Right ventricle myocardium superior (tissue), 1 donor: ENCODE measurements at regions not wholly inside any gene's neighbourhood (a gene's known extent, or its start where the extent isn't known, plus 50 kb on each side); places are given as distances from the start of the nearest gene placed in this dataset.

Experiments
- ATAC-seq: fragments of 200-7000 bp; cut with Tn5 transposase; one replicate; pipeline ENCODE4 v1.9.1; 2020; ENCODE audit warnings: mild to moderate bottlenecking; ENCODE audit not compliant: poor library complexity
- DNase-seq: peaks from one replicate; pipeline ENCODE4 v3.0.0-alpha.2; 2020
- intact Hi-C: fragments of 100-400 bp; cut with DNase I; formaldehyde crosslinking; loops from one replicate; pipeline ENCODE4 v1.11.2; 2022
- donor health status: DM: no; HTN: yes; CAD: no; lungs with severe emphysema.

DNA sequence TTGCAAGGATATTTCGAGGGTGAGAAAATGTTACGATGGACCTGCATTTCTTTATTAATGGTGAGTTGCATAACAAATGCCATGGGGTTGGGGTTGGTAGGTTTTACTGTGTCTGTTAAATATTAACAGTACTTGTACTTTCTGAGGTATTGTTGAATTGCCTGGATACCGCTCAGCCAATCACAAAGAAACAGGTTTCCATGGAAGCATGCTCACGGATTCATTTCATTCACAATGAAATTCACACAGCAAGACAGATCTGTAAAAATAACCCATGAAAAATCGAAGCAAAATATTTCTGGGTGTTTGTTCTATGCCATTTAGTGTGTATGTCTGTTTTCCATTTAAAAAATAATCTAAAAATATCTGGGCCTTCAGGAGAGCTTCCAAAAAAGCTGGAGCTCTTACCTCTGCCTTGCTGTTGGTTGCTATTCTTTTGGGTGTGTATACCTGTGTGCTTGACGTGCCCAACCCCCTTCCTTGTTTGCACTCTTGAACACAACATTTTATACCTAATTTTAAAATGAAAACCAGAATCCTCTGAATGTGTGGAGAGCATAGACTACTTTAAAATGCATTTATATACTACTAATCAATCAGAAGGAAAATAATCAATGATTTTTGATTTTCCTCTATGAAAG is 479.8 kb upstream of the TBL1XR1 start:
- no peak for ATAC-seq
- intact Hi-C loops, result no loop called here
- DNase-seq, result no peak

DNA sequence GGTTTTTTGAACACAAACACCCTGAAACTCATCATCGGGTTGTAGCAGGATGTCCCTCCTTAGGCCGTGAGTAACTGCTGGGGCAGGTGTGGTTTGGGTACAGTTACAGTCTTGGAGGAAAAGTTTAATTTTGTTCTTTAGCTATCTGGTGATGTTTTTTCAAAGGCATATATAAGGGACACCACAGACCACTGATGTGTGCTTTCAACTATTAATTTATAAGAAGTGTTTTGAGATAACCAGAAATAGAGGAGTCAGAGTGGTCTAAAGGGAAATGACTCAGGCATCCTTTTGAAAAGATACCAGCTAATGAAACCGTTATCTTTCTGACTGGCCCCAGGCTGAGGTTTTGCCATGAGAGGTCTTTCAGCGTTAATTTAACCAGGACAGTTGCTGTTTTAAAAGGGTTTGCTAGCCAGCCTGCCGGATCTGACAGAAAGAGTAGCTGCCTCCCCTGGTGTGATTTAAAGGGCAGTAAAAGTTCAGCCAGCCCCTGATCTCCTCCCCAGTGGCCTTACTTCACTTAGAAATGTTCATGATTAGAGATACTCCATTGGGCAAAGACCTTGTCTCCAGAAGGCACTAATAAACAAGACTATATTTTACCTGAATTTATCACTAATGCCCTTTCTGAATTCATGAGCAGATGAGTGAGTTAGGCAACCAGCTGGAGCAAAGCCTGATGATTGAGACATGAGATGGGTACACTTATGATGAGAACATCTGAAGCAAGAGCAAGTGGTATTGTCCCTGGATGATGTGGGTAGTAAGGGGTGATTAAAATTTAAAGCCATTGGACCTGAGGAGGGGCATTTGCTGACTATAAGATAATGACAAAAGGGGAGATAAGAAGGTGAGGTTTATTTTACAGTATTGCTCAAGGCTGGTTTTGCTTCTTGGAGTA is 482.5 kb upstream of the TBL1XR1 start:
- ATAC-seq (peak; percentile 22), DNase-seq (no peak)
- intact Hi-C loops, result no loop called here

DNA sequence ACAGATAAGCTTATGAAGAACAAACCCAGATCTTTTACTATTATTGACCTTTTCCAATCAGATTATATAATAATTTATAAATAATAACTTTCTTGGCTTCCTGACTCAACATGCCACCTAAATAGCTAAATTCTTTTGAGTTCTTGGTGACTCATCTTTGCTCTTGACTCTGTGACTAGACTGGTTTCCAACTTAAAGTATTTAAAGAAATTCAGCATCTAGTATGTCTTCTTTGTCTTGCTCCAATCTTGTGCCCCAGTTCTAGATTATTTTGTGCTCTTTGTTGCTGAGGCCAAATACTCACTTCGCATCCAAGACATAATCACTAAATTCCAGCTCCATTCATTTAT is 483.2 kb upstream of the TBL1XR1 start:
- ATAC-seq, result no peak
- no peak for DNase-seq
- intact Hi-C loops, result no loop called here

DNA sequence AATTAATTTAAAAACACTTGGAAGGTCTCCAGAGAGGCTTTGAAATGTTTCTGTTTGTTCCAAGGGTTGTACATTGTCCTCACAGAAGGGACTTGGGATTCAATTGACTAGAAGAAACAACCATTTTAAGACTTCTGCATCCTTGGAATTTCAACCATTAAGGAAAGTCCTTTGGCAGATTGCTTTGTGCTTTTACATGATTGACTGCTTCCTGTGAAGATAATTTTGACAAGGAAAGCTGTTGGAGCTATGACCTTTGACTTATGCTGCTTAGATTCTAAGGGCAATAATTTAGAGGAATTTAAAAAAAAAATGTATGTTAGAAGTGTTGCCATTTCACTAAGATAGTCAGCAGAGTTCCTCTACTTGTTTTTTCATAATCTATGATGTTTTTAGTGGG is 483.9 kb upstream of the TBL1XR1 start:
- no peak for ATAC-seq
- intact Hi-C loops, result no loop called here
- DNase-seq, result no peak

DNA sequence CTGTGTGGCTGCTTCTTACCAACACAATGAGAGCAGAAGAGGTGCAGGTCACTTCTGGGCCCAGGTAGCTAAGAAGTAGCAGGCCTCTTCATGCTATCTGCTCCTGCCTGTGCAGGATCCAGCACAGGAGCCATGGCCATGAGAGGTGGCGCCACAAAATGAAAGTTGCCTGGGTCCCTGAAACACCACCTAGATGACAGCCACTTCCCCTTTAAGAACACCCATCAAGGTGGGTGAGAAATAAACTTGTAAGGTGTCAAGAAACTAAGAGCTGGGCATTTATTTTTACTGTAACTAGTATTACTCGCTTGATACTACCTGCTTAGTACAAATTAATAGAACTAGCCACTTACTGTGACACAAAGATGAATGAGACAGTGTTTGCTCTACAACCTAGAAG is 484.6 kb upstream of the TBL1XR1 start:
- intact Hi-C loops, result no loop called here
- DNase-seq (no peak), ATAC-seq (no peak)

DNA sequence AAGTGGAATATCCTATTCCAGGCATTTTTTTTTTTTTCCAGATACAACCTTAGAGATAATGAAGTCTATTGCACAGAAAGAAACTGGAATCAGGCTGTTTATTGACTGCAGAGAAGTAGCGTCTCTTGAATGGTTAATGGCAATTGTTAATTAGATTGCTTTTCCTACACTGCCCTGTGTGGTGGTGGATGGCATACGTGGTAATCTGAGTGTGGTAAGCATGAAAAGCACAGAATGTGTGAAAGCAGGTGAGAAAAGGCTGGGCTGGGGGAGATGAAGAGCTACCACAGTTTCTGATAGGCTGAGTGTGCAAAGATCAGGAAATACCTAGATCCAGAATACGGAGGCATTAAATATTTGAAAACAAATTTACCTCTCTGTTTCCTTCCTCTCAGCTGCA is 486.3 kb upstream of the TBL1XR1 start:
- intact Hi-C loops, result no loop called here
- ATAC-seq, result no peak
- DNase-seq, result no peak

DNA sequence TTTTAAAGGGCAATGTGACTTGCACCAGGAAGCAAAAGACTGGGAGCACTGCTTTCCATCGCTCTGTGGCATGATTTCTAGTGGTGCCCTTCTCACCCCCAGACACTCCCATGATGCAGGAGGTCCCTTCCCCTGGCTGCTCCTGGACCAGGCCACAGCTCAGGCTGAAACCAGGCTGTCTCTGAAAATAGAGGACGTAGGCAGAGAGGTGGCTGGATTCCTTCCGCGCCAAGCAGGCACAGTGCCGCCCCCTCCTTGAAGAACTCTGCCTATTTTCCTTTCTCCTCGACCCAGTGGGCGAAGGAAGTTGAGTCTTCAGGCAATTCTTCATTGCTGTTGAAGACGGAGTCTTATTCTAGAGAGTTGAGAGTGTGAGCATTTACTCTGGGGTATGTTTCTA is 489.4 kb upstream of the TBL1XR1 start:
- DNase-seq, result no peak
- no peak for ATAC-seq
- intact Hi-C loops, result no loop called here

DNA sequence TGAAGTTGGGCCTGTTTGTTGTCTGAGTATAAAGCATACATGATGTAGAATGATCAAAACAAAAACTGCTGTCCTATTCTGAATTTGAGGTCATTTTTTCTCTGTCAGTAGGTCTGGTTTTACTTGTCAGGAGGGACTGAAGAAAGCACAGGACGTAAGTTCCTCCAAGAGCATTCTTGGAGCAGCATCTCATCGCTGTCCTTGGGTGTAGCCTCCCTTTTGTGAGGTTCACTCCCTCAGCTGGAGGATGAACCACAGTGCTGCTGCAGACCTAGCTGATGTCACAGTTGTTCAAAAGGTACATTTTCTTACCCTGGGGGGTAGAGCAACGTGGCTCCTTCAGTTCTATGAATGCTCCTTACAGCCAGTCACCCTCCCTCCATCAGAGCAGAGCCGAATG is 490.0 kb upstream of the TBL1XR1 start:
- DNase-seq (no peak), ATAC-seq (no peak)
- intact Hi-C loops, result no loop called here

DNA sequence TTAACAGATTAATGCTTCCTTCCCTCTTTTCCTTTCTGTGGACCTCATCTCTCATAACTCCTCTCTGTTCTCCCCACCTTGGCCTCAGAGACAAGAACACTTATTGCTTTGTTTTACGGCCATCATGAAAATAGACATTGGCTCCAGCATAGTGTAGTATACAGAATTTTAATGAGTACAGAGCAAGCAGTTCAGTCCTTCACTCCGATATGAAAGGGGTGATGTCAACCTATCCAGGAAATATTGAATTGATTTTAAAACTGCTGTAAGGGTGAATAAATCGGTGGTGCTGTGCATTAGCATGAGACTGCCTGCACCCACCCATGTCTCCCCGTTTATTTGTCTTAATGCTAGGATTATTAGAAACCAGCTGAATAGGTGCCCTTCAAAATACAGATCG is 490.9 kb upstream of the TBL1XR1 start:
- intact Hi-C loops, result no loop called here
- no peak for ATAC-seq
- no peak for DNase-seq

DNA sequence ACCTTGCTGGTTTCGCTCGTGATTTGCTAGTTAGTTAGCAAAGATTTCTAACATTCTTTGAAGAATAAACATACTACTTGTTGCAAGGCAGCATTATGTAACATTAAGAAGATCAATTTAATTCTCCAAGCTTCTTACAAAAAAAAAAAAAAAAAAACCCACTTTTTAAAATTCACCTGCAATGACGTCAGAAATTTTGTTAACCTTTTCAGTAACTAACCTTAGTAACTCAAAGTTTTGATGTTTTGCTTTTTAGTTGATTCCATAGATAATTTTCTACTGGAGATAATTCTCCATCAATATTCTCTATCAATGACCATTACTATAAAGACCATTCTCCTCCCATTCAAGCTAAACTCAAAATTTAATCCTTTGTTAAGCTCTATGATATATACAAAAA is 491.8 kb upstream of the TBL1XR1 start:
- DNase-seq (no peak), ATAC-seq (no peak)
- intact Hi-C loops, result no loop called here

DNA sequence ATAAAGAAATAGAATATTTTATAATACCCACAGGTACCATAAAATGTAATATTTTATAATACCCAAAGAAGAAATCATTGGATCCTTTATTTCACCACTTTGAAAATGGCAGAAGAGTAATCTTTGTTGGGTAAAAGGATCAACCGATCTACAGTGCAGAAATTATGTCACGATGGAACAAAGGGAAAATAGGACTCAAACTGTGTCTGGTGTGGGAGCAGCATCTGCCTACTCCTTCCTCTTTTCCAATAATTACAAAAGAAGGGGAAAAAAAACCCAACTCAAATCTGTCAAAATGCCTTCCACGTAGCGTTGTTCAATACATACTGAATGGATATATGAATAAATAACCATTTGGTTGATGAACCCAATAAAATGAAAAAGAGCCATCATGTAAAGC is 492.6 kb upstream of the TBL1XR1 start:
- no peak for ATAC-seq
- no peak for DNase-seq
- intact Hi-C loops, result loop anchor here (10.0 kb wide), 1 partner anchor 65 kb away; no protein-coding TSS in a partner anchor

DNA sequence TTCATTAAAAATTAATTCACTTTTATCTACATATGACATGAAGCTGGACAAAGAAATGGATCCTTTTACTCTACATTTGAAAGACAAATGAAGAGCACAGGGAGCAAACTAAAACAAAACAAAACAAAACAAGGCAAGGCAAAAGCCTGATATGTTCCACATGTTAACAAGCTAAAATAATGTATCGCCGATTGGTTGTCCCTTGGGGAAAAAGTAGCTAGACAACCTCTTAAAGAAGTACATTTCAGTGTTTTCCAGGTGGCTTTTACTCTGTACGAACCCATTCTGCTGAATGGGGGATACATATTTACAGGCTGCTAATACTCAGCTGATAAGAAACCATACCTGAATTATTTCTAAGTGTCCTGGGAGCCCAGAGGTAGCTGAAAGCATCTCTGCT is 493.0 kb upstream of the TBL1XR1 start:
- intact Hi-C loops, result loop anchor here (10.0 kb wide), 1 partner anchor 66 kb away; no protein-coding TSS in a partner anchor
- no peak for ATAC-seq
- DNase-seq, result no peak

DNA sequence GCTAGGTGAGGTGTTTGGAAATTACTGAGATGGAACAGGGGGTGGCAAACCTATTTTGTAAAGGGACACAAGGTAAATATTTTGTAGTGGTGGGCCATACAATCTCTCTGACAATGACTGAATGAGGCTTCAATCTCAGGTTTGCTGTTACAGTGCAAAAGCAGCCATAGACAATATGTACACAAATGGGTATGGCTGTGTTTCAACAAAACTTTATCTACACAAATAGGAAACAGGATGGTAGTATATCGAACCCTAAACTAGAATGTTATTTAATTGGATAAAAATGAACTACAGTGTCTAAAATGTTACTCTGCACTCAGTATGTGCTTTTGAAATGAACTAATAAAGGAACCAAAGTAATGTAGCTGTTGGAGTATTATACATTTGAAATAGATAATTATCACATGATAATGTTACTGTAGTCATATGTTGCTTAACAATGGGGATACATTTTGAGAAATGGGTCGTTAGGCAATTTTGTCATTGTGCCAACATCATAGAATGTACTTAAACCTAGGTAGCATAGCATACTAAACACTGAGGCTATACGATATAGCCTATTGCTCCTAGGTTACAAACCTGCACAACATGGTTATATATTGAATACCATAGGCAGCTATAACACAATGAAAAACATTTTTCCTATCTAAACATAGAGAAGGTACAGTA is 495.2 kb upstream of the TBL1XR1 start:
- no peak for ATAC-seq
- intact Hi-C loops, result loop anchor here (10.0 kb wide), 1 partner anchor 68 kb away; no protein-coding TSS in a partner anchor
- no peak for DNase-seq

DNA sequence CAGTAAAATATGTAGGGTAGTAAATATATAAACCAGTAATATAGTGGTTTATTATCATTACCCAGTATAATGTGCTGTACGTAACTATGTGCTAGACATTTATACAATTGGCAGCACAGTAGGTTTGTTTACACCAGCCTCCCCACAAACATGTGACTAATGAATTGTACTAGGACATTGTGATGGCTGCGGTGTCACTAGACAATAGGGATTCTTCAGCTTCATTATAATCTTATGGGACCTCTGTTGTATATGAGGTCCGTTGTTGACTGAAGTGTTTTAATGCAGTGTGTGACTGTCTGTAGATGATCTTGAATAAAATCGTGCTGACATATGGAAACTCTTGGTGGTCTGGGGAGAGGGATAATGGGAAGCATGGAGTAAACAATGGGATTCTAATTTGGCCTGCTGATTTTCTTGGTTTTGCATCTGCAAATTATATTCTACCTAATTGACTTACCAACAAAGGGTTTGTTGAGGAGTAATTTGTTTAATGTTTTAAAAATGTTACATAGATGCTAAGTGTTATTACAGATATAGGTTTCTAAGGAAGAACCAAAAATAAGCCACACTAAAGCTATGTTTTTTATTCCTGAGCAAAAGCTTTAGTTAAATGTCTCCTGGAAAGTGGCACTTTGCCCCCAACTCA is 496.5 kb upstream of the TBL1XR1 start:
- intact Hi-C loops, result loop anchor here (10.0 kb wide), 1 partner anchor 69 kb away; no protein-coding TSS in a partner anchor
- DNase-seq (no peak), ATAC-seq (no peak)

DNA sequence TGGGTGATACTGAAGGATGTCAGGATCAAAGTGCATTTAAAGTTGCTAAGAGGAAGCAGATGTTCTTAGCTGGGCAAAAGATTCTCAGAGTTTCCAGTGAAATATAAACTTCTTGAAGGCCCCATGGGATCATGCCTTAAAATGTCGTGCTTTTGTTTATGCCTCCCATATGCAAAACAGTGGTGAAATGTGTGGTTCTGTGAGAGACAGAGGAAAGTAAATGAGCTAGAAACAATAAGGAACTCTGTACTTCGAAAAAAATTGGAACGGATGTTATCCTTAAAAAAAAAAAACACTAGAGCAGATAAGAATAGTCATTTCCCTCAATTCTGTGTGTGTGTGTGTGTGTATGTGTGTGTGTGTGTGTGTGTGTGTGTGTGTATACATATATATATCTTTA is 497.0 kb upstream of the TBL1XR1 start:
- DNase-seq, result no peak
- ATAC-seq, result no peak
- intact Hi-C loops, result loop anchor here (10.0 kb wide), 1 partner anchor 70 kb away; no protein-coding TSS in a partner anchor

DNA sequence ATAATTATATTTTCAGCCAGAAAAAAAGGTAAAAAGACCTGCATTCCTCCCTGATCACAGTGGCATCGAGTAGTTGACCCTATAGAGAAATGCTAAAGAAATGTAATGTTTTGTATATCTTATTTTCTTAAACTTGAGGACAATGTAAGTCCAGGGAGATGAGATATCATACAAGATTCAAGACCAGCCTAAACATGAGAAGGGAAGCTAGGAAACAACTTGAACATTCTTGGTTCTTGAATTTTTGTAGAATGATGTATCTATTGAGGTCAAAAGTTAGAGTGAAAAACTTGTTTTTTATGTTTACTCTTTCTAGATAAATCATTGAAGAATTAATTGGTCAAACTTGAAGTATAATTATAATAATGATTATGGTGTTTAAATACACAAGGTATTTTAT is 497.7 kb upstream of the TBL1XR1 start:
- intact Hi-C loops, result loop anchor here (10.0 kb wide), 1 partner anchor 70 kb away; no protein-coding TSS in a partner anchor
- ATAC-seq (no peak), DNase-seq (no peak)

DNA sequence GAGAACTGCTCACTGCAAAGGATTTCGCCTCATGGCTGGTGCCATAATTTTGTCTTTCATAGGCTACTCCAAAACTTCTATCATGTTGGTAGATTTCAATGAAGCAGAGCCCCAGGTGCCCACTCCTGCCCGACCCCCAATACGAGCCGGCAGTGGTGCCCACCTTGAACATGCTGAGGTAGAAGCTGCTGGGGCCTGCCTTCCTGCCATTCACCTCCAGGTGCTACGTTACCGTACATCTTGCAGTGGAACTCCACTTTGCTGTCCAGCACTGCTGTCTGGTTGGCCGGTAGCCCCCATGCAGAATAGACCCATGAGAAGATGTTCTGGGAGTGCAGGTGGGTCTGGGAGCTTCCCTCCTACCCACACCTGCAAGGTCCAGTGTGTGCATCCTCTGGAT is 502.8 kb upstream of the TBL1XR1 start:
- intact Hi-C loops, result no loop called here
- no peak for DNase-seq
- ATAC-seq, result no peak

DNA sequence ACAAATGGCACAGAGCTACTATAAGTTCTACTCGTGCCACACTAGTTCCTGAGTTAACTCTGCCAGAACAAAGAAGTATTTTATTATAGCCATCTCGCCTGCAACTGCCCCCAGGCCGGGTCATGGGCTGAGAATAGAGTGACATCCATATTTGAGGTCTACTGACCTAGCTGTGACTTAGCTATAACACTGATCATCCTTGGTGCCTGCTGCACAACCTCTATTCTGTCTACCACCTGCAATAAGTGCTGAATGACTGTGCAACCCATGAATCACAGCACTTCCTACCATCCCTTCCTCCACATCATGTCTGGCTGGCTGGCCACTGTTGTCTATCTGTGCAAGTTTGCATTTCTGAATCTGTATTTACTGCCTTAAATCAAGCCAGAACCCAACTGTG is 506.5 kb upstream of the TBL1XR1 start:
- intact Hi-C loops, result no loop called here
- no peak for DNase-seq
- ATAC-seq, result no peak
